ENCODE measurements at regions not wholly inside any gene's neighbourhood (a gene's known extent, or its start where the extent isn't known, plus 50 kb on each side); places are given as distances from the start of the nearest gene placed in this dataset.

GRCh38 chr6:4670824-4671409 lies 105.3 kb upstream of the CDYL start:
- DNase-seq, result no peak
- Histone ChIP-seq H3K4me1 (no peaks in the 10 kb centered on the region), H3K27me3 (no peaks in the 10 kb centered on the region), H3K4me3 (replicated peaks in 1 of 3) (no peak overlapping the region), H3K36me3 (no peaks in the 10 kb centered on the region), H3K27ac (no peak overlapping the region), H3K9me3 (no peaks in the 10 kb centered on the region)
- intact Hi-C loops (cut with DNase I), result no loop called here
- WGBS, 2 donors, result 82 to 88% methylated on average over 2 of the region's 2 CpGs
- no peak for TF ChIP-seq POLR2A (IDR thresholded peaks at IDR 0.05)
- TF ChIP-seq, protein P1, sequence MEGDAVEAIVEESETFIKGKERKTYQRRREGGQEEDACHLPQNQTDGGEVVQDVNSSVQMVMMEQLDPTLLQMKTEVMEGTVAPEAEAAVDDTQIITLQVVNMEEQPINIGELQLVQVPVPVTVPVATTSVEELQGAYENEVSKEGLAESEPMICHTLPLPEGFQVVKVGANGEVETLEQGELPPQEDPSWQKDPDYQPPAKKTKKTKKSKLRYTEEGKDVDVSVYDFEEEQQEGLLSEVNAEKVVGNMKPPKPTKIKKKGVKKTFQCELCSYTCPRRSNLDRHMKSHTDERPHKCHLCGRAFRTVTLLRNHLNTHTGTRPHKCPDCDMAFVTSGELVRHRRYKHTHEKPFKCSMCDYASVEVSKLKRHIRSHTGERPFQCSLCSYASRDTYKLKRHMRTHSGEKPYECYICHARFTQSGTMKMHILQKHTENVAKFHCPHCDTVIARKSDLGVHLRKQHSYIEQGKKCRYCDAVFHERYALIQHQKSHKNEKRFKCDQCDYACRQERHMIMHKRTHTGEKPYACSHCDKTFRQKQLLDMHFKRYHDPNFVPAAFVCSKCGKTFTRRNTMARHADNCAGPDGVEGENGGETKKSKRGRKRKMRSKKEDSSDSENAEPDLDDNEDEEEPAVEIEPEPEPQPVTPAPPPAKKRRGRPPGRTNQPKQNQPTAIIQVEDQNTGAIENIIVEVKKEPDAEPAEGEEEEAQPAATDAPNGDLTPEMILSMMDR (IDR thresholded peaks at IDR 0.05), result no peak

- no peak overlapping the region for H3K4me3 ChIP-seq (replicated peaks in 1 of 3)
- DNase-seq, result no peak
- H3K4me1 ChIP-seq, result no peaks in the 10 kb centered on the region
- no peak overlapping the region for H3K27ac ChIP-seq
- intact Hi-C loops (cut with DNase I), result no loop called here
- WGBS, 2 donors, result 90 to 92% methylated on average over 10 of the region's 10 CpGs
- no peaks in the 10 kb centered on the region for H3K9me3 ChIP-seq
- no peak for TF ChIP-seq POLR2A (IDR thresholded peaks at IDR 0.05)
- TF ChIP-seq, protein P1 (IDR thresholded peaks at IDR 0.05), result no peak
- H3K36me3 ChIP-seq, result no peaks in the 10 kb centered on the region
- H3K27me3 ChIP-seq, result no peaks in the 10 kb centered on the region
Measured at GRCh38 chr6:4670290-4670689, 105.9 kb upstream of the CDYL start.

- no peaks in the 10 kb centered on the region for H3K36me3 ChIP-seq
- H3K4me1 ChIP-seq, result no peaks in the 10 kb centered on the region
- no peak overlapping the region for H3K27ac ChIP-seq
- no peak overlapping the region for H3K4me3 ChIP-seq (replicated peaks in 1 of 3)
- no peak for DNase-seq
- TF ChIP-seq, protein P1 (IDR thresholded peaks at IDR 0.05), result no peak
- no peak for TF ChIP-seq POLR2A (IDR thresholded peaks at IDR 0.05)
- 85 to 93% methylated on average over 10 of the region's 10 CpGs for WGBS, 2 donors
- H3K9me3 ChIP-seq, result no peaks in the 10 kb centered on the region
- intact Hi-C loops (cut with DNase I), result no loop called here
- no peaks in the 10 kb centered on the region for H3K27me3 ChIP-seq
Measured at GRCh38 chr6:4668271-4669179, 107.7 kb upstream of the CDYL start.

GRCh38 chr6:4667591-4667990 lies 108.6 kb upstream of the CDYL start:
- intact Hi-C loops (cut with DNase I), result no loop called here
- no peaks in the 10 kb centered on the region for H3K36me3 ChIP-seq
- no peaks in the 10 kb centered on the region for H3K4me1 ChIP-seq
- no peak for DNase-seq
- H3K4me3 ChIP-seq (replicated peaks in 1 of 3), result no peak overlapping the region
- TF ChIP-seq, protein P1 (IDR thresholded peaks at IDR 0.05), result no peak
- no peak for TF ChIP-seq POLR2A (IDR thresholded peaks at IDR 0.05)
- 88 to 90% methylated on average over 2 of the region's 2 CpGs for WGBS, 2 donors
- H3K9me3 ChIP-seq, result no peaks in the 10 kb centered on the region
- no peaks in the 10 kb centered on the region for H3K27me3 ChIP-seq
- no peak overlapping the region for H3K27ac ChIP-seq

- Histone ChIP-seq H3K27ac (no peak overlapping the region), H3K4me1 (no peaks in the 10 kb centered on the region), H3K9me3 (no peaks in the 10 kb centered on the region), H3K4me3 (replicated peaks in 1 of 3) (no peak overlapping the region), H3K36me3 (no peaks in the 10 kb centered on the region), H3K27me3 (no peaks in the 10 kb centered on the region)
- no peak for TF ChIP-seq POLR2A (IDR thresholded peaks at IDR 0.05)
- TF ChIP-seq, protein P1 (IDR thresholded peaks at IDR 0.05), result no peak
- no peak for DNase-seq
- intact Hi-C loops (cut with DNase I), result no loop called here
- WGBS, 2 donors, result 95 to 96% methylated on average over 3 of the region's 3 CpGs
Measured at GRCh38 chr6:4666886-4667513, 109.2 kb upstream of the CDYL start.
